Esophagus muscularis mucosa (tissue), 4 donors: ENCODE measurements at regions not wholly inside any gene's neighbourhood (a gene's known extent, or its start where the extent isn't known, plus 50 kb on each side); places are given as distances from the start of the nearest gene placed in this dataset.

Experiments used
- CTCF ChIP-seq, 3 experiments: fragments of 200-600 bp in 2 of 3; fragments of 450-650 bp in 1 of 3; sonication (generic) in 2 of 3; IDR thresholded peaks; one replicate each; pipeline ENCODE4 v1.5.1; 2017 to 2019; ENCODE audit warnings: antibody characterized with exemption in 3 of 3, mild to moderate bottlenecking in 2 of 3, moderate library complexity in 1 of 3
- EP300 ChIP-seq: sonication (generic); formaldehyde crosslinking; IDR thresholded peaks from one replicate; pipeline ENCODE4 v1.6.1; 2017; ENCODE audit warnings: antibody characterized with exemption
- POLR2A ChIP-seq: fragments of 450-650 bp; IDR thresholded peaks from one replicate; pipeline ENCODE4 v1.6.1; 2017; ENCODE audit warnings: antibody characterized with exemption, moderate library complexity, mild to moderate bottlenecking, low read depth
- POLR2AphosphoS5 ChIP-seq, 2 donors: sonication (generic); formaldehyde crosslinking; IDR thresholded peaks; one replicate each; pipeline ENCODE4 v1.6.1; 2017; ENCODE audit warnings: antibody characterized with exemption in 2 of 2

- TF ChIP-seq POLR2A (no peak), CTCF (IDR thresholded peaks at IDR 0.05) (no peak), POLR2AphosphoS5 (IDR thresholded peaks at IDR 0.05) (no peak), EP300 (no peak)
Observed at GRCh38 chrX:43493756-43494155, 162.3 kb upstream of the MAOA start.
